HT1080 (cell line): ENCODE measurements at regions not wholly inside any gene's neighbourhood (a gene's known extent, or its start where the extent isn't known, plus 50 kb on each side); places are given as distances from the start of the nearest gene placed in this dataset.

ENCODE experiments used
- DNase-seq: peaks from one replicate; pipeline ENCODE4 v3.0.0-alpha.2; 2015; ENCODE audit warnings: low read depth

GRCh38 chr2:88396209-88396608 is 56.3 kb downstream of the FOXI3 start:
- DNase-seq = no peak

GRCh38 chr2:88377641-88377991 is 74.9 kb downstream of the FOXI3 start:
- DNase-seq = no peak

GRCh38 chr2:88372042-88372441 is 80.5 kb downstream of the FOXI3 start:
- DNase-seq = no peak

GRCh38 chr2:88365408-88365807 is 87.1 kb downstream of the FOXI3 start:
- peak; percentile 17 for DNase-seq

- DNase-seq = no peak
Measured at GRCh38 chr2:88355486-88355885, 97.0 kb downstream of the FOXI3 start.

- no peak for DNase-seq
Measured at GRCh38 chr2:88351249-88351601, 101.3 kb downstream of the FOXI3 start.

- DNase-seq = peak; percentile 2
Measured at GRCh38 chr2:88350331-88351248, 101.9 kb downstream of the FOXI3 start.

GRCh38 chr2:88345842-88346241 is 106.7 kb downstream of the FOXI3 start:
- DNase-seq = no peak

GRCh38 chr2:88342749-88343148 is 109.7 kb downstream of the FOXI3 start:
- peak; percentile 4 for DNase-seq

- no peak for DNase-seq
Measured at GRCh38 chr2:88334418-88334817, 118.1 kb downstream of the FOXI3 start.

GRCh38 chr2:88331239-88331638 is 121.3 kb downstream of the FOXI3 start:
- no peak for DNase-seq

GRCh38 chr2:88329815-88330603 is 122.5 kb downstream of the FOXI3 start:
- peak; percentile 75 for DNase-seq

GRCh38 chr2:88321449-88322248 is 130.8 kb downstream of the FOXI3 start:
- DNase-seq = no peak

- no peak for DNase-seq
Measured at GRCh38 chr2:88320076-88320773, 132.3 kb downstream of the FOXI3 start.

GRCh38 chr2:88318956-88319330 is 133.6 kb downstream of the FOXI3 start:
- DNase-seq = no peak

- no peak for DNase-seq
Measured at GRCh38 chr2:88318071-88318955, 134.2 kb downstream of the FOXI3 start.

GRCh38 chr2:88310787-88311186 is 140.6 kb downstream of the THNSL2 start:
- DNase-seq = no peak

GRCh38 chr2:88307817-88308216 is 137.7 kb downstream of the THNSL2 start:
- DNase-seq = no peak

GRCh38 chr2:88303865-88304264 is 133.7 kb downstream of the THNSL2 start:
- DNase-seq = no peak

GRCh38 chr2:88296247-88296646 is 126.1 kb downstream of the THNSL2 start:
- no peak for DNase-seq
